GM13977 (cell line): ENCODE measurements at regions not wholly inside any gene's neighbourhood (a gene's known extent, or its start where the extent isn't known, plus 50 kb on each side); places are given as distances from the start of the nearest gene placed in this dataset.

ENCODE experiments used
- DNase-seq: peaks from one replicate; pipeline ENCODE4 v3.0.0; 2012; ENCODE audit warnings: low spot score
- CTCF ChIP-seq: IDR thresholded peaks from 2 replicates; pipeline ENCODE4 v1.5.1; 2012; ENCODE audit warnings: mild to moderate bottlenecking, control low read depth; ENCODE audit not compliant: insufficient read depth; ENCODE audit errors: extremely low read depth, missing control alignments
- in situ Hi-C: fragments of 300-500 bp; cut with MboI; formaldehyde crosslinking; loops from one replicate; pipeline ENCODE4 v1.12.0; 2022; ENCODE audit warnings: low sequenced_read_pairs, low pct_unique_long_range_greater_than_20kb, mixed read lengths, inconsistent platforms; ENCODE audit not compliant: unreplicated experiment

GRCh38 chr2:139963863-139964355 lies 1183.7 kb upstream of the NXPH2 start:
- TF ChIP-seq CTCF = no peak
- in situ Hi-C loops = no loop called here
- no peak for DNase-seq

GRCh38 chr2:139949242-139949972 lies 1169.2 kb upstream of the NXPH2 start:
- TF ChIP-seq CTCF = no peak
- DNase-seq = no peak
- in situ Hi-C loops = no loop called here

DNA sequence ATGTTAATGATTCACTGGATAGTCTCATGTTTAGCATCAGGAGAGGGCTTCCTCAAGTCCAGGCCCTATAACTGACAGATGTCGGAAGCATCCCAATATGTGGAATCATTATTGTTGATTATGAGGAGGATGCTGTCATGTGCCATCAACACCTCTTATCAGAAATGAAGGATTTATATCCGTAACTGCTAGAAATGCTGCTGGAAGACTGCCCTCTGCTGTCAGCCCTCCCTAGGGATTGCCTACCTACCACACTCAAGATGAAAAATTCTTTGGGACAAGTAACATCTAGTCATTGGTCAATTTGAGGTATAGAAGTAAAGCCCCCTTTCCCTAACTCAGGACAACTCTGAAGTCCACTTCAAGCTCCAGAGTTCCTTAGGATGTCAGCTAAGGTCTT lies 1166.5 kb upstream of the NXPH2 start:
- no peak for DNase-seq
- TF ChIP-seq CTCF = no peak
- in situ Hi-C loops = no loop called here

- DNase-seq = no peak
- no peak for TF ChIP-seq CTCF
- in situ Hi-C loops = no loop called here
Measured at GRCh38 chr2:139940686-139941085, 1160.5 kb upstream of the NXPH2 start.

- in situ Hi-C loops = no loop called here
- DNase-seq = no peak
- no peak for TF ChIP-seq CTCF
Measured at GRCh38 chr2:139925903-139926302, 1145.7 kb upstream of the NXPH2 start.

DNA sequence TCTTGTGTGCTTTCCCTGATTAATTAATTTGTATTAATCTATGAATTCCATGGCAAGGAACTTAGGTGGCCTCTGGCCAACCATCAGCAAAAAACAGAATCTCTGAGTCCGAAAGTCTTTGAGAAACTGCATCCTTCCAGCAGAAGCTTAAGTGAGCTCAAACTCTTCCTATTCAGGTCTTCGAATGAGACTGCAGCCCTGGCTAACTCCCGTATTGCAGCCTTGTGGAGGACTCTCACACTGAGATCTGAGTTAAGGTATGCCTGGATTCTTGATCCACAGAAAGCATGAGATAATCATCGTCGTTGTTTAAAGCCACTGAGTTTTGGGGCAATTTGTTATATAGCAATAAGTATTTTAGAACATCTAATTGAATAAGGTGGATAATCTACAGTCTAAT lies 1143.9 kb upstream of the NXPH2 start:
- DNase-seq = no peak
- TF ChIP-seq CTCF = no peak
- in situ Hi-C loops = no loop called here
